ENCODE measurements at regions not wholly inside any gene's neighbourhood (a gene's known extent, or its start where the extent isn't known, plus 50 kb on each side); places are given as distances from the start of the nearest gene placed in this dataset.
"Not testable (repeated sequence)": the region's sequence is repeated elsewhere in the genome, so short reads cannot be mapped to it uniquely, and the experiment has no call there.

- DNase-seq (ENCODE audit: low read depth): no peak
Observed at GRCh38 chrX:13518126-13518525, 51.3 kb upstream of the EGFL6 start.

- DNase-seq (ENCODE audit: low read depth): no peak
Observed at GRCh38 chrX:13515211-13515930, 54.0 kb upstream of the EGFL6 start.

GRCh38 chrX:13511944-13512330 is 57.5 kb upstream of the EGFL6 start:
- DNase-seq (ENCODE audit: low read depth): no peak

- DNase-seq (ENCODE audit: low read depth): no peak
Observed at GRCh38 chrX:13511241-13511943, 58.0 kb upstream of the EGFL6 start.

GRCh38 chrX:13507893-13508292 is 61.5 kb upstream of the EGFL6 start:
- no peak for DNase-seq (ENCODE audit: low read depth)

GRCh38 chrX:13506574-13506973 is 62.8 kb upstream of the EGFL6 start:
- DNase-seq (ENCODE audit: low read depth): peak; percentile 47

DNA sequence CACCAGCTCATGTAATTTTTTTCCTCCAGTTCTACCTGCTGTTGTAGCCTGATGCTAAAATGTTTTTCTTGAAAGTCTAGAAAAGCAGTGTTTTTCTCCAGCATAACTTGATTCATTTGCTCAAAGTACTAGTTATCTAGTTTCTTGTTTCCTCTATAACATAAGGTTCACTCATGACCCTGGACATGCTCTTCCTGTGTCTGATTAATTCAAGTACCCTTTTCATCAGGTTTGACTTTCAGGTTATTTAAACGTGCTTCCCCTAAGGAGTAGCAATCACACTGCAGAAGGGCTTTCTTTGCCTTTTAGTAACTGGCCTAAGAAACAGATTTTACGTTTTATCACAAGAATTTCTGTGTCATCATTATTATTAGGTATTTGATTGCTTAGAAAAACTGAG is 66.8 kb upstream of the EGFL6 start:
- DNase-seq (ENCODE audit: low read depth): no peak

DNA sequence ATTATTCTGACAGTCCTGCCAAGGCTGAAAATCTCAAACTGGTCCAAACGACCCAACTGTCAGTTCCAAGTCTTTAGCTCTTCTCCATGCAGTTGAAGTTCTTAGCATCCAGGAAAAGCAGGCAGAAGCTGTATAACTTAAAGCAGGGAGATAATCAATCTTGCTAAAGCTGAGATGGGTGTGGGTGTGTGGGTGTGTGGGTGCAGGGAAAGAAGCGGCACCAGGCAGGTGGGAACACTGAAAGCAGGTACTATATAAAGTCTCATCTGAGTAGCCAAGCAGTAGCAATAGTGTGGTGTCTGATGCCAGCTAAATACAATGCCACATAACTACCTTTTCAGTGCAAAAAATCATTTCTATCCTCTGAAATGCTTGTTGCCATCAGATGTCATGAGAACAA is 69.7 kb upstream of the EGFL6 start:
- DNase-seq (ENCODE audit: low read depth): no peak

- DNase-seq (ENCODE audit: low read depth): no peak
Observed at GRCh38 chrX:13498238-13498637, 71.2 kb upstream of the EGFL6 start.

DNA sequence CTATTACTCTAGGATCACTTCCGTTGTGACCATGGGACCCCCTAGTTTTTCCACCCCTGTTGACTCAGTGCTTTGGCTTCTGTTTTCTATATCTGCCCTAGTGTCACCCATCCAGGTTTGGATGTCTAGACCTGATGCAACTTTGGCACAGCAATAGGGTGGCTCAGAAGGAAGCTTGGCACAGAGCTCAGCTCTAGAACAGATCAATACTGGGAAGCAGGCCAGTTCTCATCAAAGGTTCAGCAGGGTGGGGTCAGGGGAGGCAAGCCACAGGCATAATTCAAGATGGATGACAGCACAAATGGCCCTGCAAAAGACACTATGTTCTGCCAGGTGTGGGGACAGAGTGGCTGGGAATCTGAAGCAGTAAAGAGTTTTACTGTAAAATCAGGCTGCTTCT is 74.2 kb upstream of the EGFL6 start:
- DNase-seq (ENCODE audit: low read depth): no peak

DNA sequence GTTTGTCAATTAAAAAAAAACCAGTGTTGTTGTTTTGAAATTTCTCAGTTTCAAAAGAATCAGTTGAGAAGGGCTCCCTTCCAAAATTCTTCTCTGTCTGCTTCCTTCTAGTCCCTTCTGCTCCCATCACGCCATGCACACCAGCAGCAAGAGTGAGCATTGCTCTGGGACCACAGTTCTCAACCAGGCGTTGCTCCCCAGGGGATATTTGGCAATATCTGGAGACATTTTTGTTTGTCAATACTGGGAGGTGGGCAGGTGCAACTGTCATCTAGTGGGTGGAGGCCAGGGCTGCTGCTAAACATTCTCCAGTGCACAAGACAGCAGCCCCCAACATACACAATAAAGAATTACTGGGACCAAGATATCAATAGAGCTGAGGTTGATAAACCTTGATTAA is 74.8 kb upstream of the EGFL6 start:
- no peak for DNase-seq (ENCODE audit: low read depth)

- no peak for DNase-seq (ENCODE audit: low read depth)
Observed at GRCh38 chrX:13493659-13494058, 75.7 kb upstream of the EGFL6 start.

DNA sequence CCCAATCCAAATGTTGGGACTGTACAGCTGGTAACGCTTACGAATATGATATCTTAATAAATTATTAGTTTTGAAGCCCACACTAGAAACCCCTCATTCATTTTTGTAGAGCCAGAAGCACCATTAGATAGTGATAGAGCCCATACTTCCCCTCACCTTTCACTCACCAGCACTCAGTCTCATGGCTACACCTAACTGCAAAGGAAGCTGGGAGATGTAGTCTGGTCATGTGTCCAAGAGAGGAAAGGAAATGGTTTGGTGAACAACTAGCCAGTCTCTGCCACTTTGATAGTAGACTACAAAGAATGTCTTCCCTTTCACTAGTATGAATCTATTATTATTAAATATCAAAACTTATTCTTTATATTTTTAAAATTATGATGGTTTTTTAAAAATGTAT is 77.1 kb upstream of the EGFL6 start:
- no peak for DNase-seq (ENCODE audit: low read depth)

DNA sequence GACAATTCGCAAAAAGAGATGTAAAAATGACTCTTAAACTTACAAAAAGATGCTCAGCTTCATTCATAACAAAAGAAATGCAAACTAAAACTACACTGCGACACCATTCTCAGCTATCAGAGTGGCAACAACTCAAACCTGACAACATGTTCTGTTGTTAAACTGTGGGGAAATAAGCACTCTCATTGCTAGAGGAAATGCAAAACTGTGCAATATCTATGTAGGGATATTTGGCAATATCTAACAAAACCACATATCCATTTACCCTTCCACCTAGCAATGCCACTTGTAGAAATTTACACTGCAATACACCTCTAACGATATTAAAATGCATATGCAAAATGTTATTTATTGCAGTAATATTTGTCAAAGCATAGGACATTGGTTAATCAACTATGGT is 78.3 kb upstream of the EGFL6 start:
- no peak for DNase-seq (ENCODE audit: low read depth)

- DNase-seq (ENCODE audit: low read depth): peak; percentile 52
Observed at GRCh38 chrX:13489454-13489853, 79.9 kb upstream of the EGFL6 start.

DNA sequence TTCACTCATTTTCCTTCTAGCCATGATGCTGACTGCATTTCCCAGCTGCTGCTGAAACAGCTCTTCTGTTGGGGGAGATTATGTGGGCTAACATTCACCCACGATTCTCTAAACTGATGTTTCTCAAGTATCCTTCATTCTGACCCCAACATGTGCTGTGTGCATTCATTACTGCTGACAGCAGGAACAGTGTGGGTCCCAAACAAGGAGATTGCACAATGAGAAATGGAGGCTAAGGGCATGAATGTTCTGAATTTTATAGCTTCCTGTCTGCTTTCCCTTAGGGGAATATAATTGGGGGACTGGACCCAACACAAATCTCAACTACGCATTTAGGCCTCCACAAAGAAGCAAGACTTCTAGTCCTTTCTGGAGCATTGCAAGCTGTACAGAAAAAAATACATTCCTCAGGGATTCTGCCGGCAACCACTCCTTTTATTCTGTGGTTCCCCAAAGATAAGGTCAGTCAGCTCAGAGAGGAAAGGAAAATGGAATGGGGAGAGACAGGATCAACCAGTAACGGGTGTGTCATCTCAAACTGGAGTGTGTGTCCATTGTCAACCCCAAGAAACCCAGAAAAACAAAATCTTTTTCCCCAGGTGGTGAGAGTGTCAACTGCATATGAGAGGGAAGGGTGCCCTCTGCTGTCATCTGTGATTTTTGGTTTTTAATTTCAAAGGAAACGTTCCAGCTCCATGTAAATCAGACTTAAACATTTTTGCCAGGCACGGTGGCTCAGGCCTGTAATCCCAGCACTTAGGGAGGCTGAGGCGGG is 81.5 kb upstream of the EGFL6 start:
- peak; percentile 82 for DNase-seq (ENCODE audit: low read depth)

GRCh38 chrX:13485167-13485566 is 84.2 kb upstream of the EGFL6 start:
- no peak for DNase-seq (ENCODE audit: low read depth)

- DNase-seq (ENCODE audit: low read depth): no peak
Observed at GRCh38 chrX:13483773-13484172, 85.6 kb upstream of the EGFL6 start.

DNA sequence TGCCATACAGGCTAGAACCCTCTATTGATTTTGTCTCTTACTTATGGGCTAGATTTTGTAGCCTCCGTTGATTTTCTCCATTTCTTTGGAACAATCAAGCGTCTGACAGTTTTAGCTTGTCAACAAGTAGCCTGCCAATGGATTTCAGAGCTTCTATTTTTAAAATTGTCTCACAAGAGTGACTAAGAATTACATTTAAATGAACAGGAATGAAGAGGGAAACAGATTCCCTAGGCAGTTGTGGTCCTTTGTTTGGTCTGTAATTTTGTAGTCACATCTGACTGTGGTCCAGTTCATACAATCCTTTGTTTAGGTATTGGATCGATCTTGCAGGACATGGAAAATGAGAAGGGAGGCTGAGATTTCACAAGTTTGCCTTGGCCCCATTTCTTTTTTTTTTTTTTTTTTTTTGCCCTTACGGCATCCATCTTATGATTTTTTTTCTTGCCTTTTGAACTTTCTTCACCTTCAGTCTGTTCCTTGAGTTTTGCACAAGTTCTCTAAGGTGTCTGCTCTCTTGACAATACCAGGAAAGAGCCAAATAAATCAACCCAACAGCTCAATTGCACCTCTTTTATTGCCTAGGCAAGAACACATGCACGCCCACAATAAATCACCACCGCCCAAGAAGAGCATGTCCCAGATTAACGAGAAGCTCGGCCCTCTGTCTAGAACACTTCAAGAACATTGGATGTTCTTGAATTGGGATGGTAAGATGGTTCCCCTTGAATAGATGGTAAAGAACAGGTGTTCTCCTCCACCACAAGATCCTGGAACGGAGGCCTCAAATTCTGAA is 86.5 kb upstream of the EGFL6 start:
- peak; percentile 47 for DNase-seq (ENCODE audit: low read depth)

GRCh38 chrX:13480780-13481179 is 88.6 kb upstream of the EGFL6 start:
- DNase-seq (ENCODE audit: low read depth): not testable (repeated sequence)

- DNase-seq (ENCODE audit: low read depth): no peak
Observed at GRCh38 chrX:13479452-13479813, 90.0 kb upstream of the EGFL6 start.
